Hepatocyte (in vitro differentiated cells): ENCODE measurements at regions not wholly inside any gene's neighbourhood (a gene's known extent, or its start where the extent isn't known, plus 50 kb on each side); places are given as distances from the start of the nearest gene placed in this dataset.

Experiments
- EZH2 ChIP-seq: fragments of 200-600 bp; sonication (generic); IDR thresholded peaks from 2 replicates; pipeline ENCODE4 v1.6.1; 2016; ENCODE audit warnings: antibody characterized with exemption, mild to moderate bottlenecking, borderline replicate concordance
- EZH2phosphoT487 ChIP-seq: fragments of 200-600 bp; sonication (generic); IDR thresholded peaks from one replicate; pipeline ENCODE4 v1.6.1; 2018; ENCODE audit warnings: antibody characterized with exemption, mild to moderate bottlenecking, low read depth, moderate library complexity; ENCODE audit not compliant: unreplicated experiment, severe bottlenecking
- TF ChIP-seq, protein P1 (sequence below): fragments of 200-600 bp; sonication (generic); IDR thresholded peaks from 2 replicates; pipeline ENCODE4 v1.5.1; 2016; ENCODE audit warnings: antibody characterized with exemption, mild to moderate bottlenecking; ENCODE audit not compliant: poor library complexity

DNA sequence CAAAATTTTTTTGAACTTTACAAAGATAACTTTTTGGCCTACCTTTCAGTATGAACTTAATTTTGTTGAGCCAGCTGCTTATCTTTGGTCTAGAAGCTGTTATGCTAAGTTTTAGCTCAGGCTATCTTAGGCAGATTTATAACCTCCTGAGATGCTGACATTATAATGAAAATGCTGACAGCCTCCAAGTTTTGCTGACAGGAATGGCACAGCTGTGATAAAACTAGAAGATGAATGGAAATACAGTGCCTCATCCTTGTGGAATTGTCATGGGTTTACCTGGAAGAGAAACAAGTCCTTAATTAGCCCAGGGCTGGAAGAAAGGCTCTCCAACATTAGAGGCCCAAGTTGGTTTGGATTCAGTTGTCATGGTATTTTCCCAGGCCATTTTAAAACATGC, 123.3 kb downstream of the OXSM start:
- TF ChIP-seq, protein P1, sequence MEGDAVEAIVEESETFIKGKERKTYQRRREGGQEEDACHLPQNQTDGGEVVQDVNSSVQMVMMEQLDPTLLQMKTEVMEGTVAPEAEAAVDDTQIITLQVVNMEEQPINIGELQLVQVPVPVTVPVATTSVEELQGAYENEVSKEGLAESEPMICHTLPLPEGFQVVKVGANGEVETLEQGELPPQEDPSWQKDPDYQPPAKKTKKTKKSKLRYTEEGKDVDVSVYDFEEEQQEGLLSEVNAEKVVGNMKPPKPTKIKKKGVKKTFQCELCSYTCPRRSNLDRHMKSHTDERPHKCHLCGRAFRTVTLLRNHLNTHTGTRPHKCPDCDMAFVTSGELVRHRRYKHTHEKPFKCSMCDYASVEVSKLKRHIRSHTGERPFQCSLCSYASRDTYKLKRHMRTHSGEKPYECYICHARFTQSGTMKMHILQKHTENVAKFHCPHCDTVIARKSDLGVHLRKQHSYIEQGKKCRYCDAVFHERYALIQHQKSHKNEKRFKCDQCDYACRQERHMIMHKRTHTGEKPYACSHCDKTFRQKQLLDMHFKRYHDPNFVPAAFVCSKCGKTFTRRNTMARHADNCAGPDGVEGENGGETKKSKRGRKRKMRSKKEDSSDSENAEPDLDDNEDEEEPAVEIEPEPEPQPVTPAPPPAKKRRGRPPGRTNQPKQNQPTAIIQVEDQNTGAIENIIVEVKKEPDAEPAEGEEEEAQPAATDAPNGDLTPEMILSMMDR = no peak
- no peak for TF ChIP-seq EZH2
- TF ChIP-seq EZH2phosphoT487 = no peak
